ENCODE measurements at regions not wholly inside any gene's neighbourhood (a gene's known extent, or its start where the extent isn't known, plus 50 kb on each side); places are given as distances from the start of the nearest gene placed in this dataset.

- DNase-seq: no peak
These were observed 447.6 kb upstream of the TMPO start for GRCh38 chr12:98067795-98068194.

GRCh38 chr12:98073610-98074009 is 441.8 kb upstream of the TMPO start:
- DNase-seq: peak; percentile 87

- DNase-seq: no peak
These were observed 441.1 kb upstream of the TMPO start for GRCh38 chr12:98074286-98074685.

GRCh38 chr12:98084391-98084790 is 431.0 kb upstream of the TMPO start:
- DNase-seq: no peak

GRCh38 chr12:98085046-98085755 is 430.2 kb upstream of the TMPO start:
- peak; percentile 59 for DNase-seq

- DNase-seq: no peak
These were observed 424.7 kb upstream of the TMPO start for GRCh38 chr12:98090731-98091130.

GRCh38 chr12:98096436-98096835 is 419.0 kb upstream of the TMPO start:
- DNase-seq: no peak

- DNase-seq: no peak
These were observed 409.2 kb upstream of the TMPO start for GRCh38 chr12:98106031-98106683.

GRCh38 chr12:98109266-98109665 is 406.1 kb upstream of the TMPO start:
- no peak for DNase-seq

- DNase-seq: no peak
These were observed 404.9 kb upstream of the TMPO start for GRCh38 chr12:98110536-98110935.

- no peak for DNase-seq
These were observed 401.8 kb upstream of the TMPO start for GRCh38 chr12:98113548-98113947.

GRCh38 chr12:98121963-98122362 is 393.4 kb upstream of the TMPO start:
- DNase-seq: peak; percentile 47

GRCh38 chr12:98123021-98123461 is 392.3 kb upstream of the TMPO start:
- DNase-seq: no peak

GRCh38 chr12:98126637-98127335 is 388.6 kb upstream of the TMPO start:
- peak; percentile 68 for DNase-seq

GRCh38 chr12:98127336-98127679 is 388.1 kb upstream of the TMPO start:
- peak; percentile 12 for DNase-seq

- DNase-seq: no peak
These were observed 387.5 kb upstream of the TMPO start for GRCh38 chr12:98127854-98128253.

- no peak for DNase-seq
These were observed 378.8 kb upstream of the TMPO start for GRCh38 chr12:98136544-98136943.

GRCh38 chr12:98137278-98137677 is 378.1 kb upstream of the TMPO start:
- no peak for DNase-seq

GRCh38 chr12:98144953-98145352 is 370.4 kb upstream of the TMPO start:
- DNase-seq: no peak

- no peak for DNase-seq
These were observed 369.3 kb upstream of the TMPO start for GRCh38 chr12:98146043-98146442.

- no peak for DNase-seq
These were observed 368.9 kb upstream of the TMPO start for GRCh38 chr12:98146487-98146886.

GRCh38 chr12:98149270-98149669 is 366.1 kb upstream of the TMPO start:
- DNase-seq: no peak

- no peak for DNase-seq
These were observed 365.6 kb upstream of the TMPO start for GRCh38 chr12:98149691-98150210.

GRCh38 chr12:98151105-98151590 is 364.2 kb upstream of the TMPO start:
- DNase-seq: no peak

Data from NCI-H146 (cell line).